A673 (cell line): ENCODE measurements at regions not wholly inside any gene's neighbourhood (a gene's known extent, or its start where the extent isn't known, plus 50 kb on each side); places are given as distances from the start of the nearest gene placed in this dataset.

Experiments
- EZH2 ChIP-seq: fragments of 200-600 bp; sonication (generic); IDR thresholded peaks from 2 replicates; pipeline ENCODE4 v1.6.1; 2017; ENCODE audit warnings: borderline replicate concordance, low read depth, mild to moderate bottlenecking, mixed read lengths, antibody characterized with exemption, low read length; ENCODE audit not compliant: poor library complexity, severe bottlenecking
- TF ChIP-seq, protein P1 (sequence below): fragments of 300-800, 200-600 bp; sonication (generic); conservative IDR thresholded peaks from 2 replicates; pipeline ENCODE4 v1.5.1; 2017; ENCODE audit warnings: low read depth, mild to moderate bottlenecking, antibody characterized with exemption, low read length, moderate library complexity, mixed read lengths

DNA sequence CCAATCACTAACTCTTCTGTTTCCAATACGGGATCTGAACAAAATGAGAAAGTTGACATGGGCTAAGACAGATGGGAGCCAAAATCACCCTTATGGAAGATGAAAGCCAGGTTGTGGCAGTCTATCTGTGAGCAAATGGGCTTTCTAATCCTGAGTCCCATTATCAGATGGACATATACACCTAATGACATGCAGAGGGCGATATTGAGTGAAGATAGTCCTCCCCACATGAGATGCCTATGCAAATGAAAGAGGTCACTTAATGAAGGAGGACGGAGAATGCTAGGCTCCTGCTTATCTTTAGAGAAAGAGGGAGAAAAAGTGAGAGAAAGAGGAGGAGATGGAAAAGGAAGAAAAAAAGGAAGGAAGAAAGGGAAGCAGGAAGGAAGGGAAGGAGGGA, 547.5 kb downstream of the NLGN4X start:
- TF ChIP-seq, protein P1, sequence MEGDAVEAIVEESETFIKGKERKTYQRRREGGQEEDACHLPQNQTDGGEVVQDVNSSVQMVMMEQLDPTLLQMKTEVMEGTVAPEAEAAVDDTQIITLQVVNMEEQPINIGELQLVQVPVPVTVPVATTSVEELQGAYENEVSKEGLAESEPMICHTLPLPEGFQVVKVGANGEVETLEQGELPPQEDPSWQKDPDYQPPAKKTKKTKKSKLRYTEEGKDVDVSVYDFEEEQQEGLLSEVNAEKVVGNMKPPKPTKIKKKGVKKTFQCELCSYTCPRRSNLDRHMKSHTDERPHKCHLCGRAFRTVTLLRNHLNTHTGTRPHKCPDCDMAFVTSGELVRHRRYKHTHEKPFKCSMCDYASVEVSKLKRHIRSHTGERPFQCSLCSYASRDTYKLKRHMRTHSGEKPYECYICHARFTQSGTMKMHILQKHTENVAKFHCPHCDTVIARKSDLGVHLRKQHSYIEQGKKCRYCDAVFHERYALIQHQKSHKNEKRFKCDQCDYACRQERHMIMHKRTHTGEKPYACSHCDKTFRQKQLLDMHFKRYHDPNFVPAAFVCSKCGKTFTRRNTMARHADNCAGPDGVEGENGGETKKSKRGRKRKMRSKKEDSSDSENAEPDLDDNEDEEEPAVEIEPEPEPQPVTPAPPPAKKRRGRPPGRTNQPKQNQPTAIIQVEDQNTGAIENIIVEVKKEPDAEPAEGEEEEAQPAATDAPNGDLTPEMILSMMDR, result peak; percentile 59
- TF ChIP-seq EZH2, result no peak
